GM19043 (cell line): ENCODE measurements at regions not wholly inside any gene's neighbourhood (a gene's known extent, or its start where the extent isn't known, plus 50 kb on each side); places are given as distances from the start of the nearest gene placed in this dataset.
"Not testable (repeated sequence)": the region's sequence is repeated elsewhere in the genome, so short reads cannot be mapped to it uniquely, and the experiment has no call there.

ENCODE experiments used
- ATAC-seq: cut with Tn5 transposase; IDR thresholded peaks from one replicate; pipeline ENCODE4 v1.9.1; 2021; ENCODE audit warnings: low read depth; ENCODE audit not compliant: unreplicated experiment

GRCh38 chr3:125695688-125696087, 100.4 kb upstream of the OSBPL11 start:
- ATAC-seq: no peak

DNA sequence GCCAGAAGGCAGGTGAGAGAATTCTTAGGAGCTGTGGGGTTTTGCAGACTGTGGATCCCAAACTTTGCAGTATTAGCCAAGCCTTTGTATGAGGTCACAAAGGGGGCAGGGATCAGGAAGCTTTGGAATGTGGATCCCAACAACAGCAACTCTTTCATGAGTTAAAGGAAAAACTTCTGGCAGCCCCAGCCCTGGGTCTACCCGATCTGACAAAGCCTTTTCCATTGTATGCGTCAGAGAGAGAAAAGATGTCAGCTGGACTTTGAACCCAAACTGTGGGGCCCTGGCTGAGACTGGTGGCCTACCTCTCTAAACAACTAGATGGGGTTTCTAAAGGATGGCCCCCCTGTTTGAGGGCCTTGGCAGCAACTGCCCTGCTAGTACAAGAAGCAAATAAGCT, 101.8 kb upstream of the OSBPL11 start:
- ATAC-seq: not testable (repeated sequence)

DNA sequence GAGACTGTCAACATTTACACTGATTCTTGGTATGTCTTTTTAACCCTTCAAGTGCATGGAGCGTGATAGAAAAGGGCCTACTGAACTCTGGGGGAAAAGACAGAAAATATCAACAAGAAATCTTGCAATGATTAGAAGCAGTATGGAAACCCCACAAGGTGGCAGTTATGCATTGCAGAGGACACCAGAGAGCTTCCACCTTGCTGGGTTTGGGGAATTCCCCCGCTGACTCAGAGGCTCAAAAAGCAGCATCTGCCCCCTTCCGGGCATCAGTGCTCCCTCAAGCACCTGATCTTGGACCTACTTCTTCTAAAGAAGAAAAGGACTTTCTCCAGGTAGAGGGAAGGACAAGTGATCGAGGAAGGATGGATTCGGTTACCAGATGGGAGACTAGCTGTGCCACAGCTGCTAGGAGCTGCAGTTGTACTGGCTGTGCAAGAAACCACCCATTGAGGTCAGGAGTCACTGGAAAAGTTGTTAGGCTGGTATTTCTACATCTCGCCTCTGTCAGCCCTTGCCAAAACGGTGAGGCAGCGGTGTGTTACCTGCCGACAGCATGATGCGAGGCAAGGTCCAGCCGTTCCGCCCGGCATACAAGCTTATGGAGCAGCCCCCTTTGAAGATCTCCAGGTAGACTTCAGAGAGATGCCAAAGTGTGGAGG, 102.8 kb upstream of the OSBPL11 start:
- not testable (repeated sequence) for ATAC-seq

GRCh38 chr3:125715651-125716050, 120.4 kb upstream of the OSBPL11 start:
- ATAC-seq: no peak

DNA sequence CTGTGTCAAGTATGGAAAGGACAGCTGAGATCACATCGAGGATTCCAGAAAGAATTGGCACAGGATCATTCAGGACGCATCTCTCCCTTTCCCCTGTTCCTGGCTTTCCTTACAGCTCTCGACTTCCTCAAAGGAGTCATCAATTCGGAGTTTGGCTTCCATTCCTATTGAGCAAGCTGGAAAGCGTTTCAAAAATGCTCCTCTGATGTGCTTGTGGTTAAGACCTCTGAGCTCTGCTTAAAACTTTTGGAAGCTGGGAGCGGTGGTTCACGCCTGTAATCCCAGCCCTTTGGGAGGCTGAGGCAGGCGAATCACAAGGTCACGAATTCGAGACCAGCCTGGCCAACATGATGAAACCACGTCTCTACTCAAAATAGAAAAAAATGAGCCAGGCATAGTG, 136.9 kb upstream of the OSBPL11 start:
- ATAC-seq: not testable (repeated sequence)

- not testable (repeated sequence) for ATAC-seq
Measured at GRCh38 chr3:125741991-125742718, 146.9 kb upstream of the OSBPL11 start.

DNA sequence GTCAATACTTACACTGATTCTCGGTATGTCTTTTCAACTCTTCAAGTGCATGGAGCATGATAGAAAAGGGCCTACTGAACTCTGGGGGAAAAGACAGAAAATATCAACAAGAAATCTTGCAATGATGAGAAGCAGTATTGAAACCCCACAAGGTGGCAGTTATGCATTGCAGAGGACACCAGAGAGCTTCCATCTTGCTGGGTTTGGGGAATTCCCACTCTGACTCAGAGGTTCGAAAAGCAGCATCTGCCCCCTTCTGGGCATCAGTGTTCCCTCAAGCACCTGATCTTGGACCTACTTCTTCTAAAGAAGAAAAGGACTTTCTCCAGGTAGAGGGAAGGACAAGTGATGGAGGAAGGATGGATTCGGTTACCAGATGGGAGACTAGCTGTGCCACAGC, 147.5 kb upstream of the OSBPL11 start:
- ATAC-seq: not testable (repeated sequence)

- ATAC-seq: not testable (repeated sequence)
Measured at GRCh38 chr3:125757050-125757449, 161.8 kb upstream of the OSBPL11 start.

DNA sequence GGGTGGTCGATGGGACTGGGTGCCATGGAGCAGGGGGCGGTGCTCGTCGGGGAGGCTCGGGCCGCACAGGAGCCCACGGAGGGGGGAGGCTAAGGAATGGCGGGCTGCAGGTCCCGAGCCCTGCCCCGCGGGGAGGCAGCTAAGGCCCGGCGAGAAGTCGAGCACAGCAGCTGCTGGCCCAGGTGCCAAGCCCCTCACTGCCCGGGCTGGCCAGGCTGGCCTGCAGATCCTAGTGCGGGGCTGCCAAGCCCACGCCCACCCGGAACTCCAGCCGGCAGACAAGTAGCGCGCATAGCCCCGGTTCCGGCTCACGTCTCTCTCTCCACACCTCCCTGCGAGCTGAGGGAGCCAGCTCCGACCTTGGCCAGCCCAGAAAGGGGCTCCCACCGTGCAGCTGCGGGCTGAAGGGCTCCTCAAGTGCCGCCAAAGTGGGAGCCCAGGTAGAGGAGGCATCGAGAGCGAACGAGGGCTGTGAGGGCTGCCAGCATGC, 163.4 kb upstream of the OSBPL11 start:
- ATAC-seq: not testable (repeated sequence)

DNA sequence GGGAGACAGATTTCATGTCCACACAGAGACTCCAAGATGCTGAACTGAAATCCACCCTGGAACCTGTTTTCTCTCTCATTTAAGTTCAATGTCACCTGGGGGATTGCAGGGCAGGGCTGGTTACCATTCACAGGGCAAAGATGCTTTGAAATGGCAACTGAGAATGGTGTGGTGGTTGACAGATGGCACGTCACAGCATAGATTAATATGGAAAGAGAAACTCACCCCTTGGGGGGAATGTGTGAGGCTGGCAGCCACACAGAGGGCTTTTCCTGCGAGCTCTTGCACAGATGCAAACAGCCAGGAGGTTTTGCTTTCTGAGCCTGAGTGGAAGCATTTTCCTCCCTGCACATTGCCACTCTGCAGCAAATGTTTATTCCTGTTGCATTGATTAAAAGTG, 167.3 kb upstream of the OSBPL11 start:
- ATAC-seq: not testable (repeated sequence)

- ATAC-seq: not testable (repeated sequence)
Measured at GRCh38 chr3:125766285-125766826, 171.1 kb upstream of the OSBPL11 start.

DNA sequence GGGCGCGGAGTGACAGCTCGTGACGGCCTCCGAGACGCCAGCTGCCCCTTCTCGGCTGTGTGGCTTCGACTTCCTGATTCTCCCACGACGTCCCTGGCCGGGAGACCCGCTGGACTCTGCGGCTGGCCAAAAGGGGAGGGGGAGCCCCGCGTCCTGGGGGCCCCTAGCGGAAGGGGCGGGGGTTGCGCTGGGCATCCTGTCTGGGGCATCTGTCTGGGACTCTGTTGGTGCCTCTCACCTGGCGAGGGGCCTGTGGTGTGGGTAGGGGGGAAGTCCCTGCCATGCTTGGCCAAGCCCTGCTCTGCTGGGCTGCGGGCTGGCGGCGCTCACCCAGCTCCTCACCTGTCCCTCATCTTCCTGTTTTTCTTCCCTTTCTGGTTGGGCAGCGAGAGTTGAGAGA, 171.6 kb upstream of the OSBPL11 start:
- not testable (repeated sequence) for ATAC-seq

GRCh38 chr3:125767641-125768040, 172.3 kb upstream of the OSBPL11 start:
- ATAC-seq: no peak

DNA sequence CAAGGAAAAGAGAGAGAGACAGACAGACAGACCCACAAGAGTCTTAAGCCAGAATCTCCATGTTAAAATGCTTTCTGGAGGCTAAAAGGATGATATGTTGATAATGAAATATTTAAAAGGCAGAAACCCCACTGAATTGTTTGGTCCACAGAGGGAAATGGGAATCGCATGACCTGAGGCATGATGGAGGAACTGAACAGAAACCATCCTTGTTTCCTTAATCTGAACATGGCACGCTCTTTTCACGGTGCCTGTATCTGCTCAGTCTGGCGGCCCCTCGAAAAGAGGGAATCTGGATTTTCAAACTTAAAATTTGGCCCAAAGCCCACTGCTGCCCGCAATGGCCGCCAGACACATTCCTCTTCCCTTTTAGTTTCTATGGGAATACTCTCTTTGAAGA, 173.5 kb upstream of the OSBPL11 start:
- not testable (repeated sequence) for ATAC-seq

- ATAC-seq: not testable (repeated sequence)
Measured at GRCh38 chr3:125771506-125771905, 176.2 kb upstream of the OSBPL11 start.

DNA sequence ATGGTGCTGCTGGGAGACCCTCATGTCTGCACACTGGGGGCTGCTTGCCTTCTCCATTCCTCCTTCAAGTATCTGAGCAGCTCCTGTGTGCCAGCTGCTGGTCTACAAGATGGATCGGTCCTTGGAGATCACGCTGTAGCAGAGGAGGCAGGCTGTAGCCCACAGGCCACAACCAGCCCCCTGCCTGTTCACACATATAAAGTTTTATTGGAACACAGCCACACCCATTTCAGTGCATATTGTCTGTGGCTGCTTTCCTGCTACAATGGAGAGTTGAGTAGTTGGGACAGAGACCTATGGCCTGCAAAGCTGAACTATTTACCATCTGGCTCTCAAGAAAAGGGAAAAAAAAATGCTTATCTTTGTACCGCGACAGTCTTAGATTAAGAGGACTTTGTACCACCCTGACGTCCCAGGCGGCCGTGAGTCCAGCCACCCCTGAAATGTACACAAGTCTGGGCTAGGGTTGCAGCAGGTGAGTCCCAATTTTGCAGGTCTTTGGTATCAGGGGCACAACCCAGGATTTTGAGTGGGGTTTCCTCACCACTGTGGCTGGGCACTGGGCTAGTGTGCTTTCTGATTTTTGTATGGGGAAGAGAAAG, 179.2 kb upstream of the OSBPL11 start:
- not testable (repeated sequence) for ATAC-seq

DNA sequence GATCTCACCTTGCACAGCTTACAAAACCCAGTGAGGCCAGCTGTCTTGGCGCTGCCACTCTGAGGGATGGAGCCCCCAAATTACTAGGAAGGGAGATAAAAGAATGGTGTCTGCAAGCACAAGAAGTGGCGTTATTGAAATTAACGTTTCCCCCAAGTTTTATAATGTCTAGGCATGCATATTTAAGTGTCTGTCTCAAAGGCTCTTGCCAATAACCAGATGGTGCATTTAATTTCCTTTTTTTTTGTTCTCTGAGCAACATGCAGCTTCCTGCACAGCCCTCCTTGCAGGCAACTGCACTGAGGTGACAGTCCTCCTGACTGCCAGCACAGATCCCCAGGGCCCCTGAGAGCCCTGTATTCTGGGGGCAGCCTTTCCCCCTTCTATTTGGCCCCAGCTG, 179.8 kb upstream of the OSBPL11 start:
- ATAC-seq: not testable (repeated sequence)

- ATAC-seq: not testable (repeated sequence)
Measured at GRCh38 chr3:125775606-125776294, 180.5 kb upstream of the OSBPL11 start.

DNA sequence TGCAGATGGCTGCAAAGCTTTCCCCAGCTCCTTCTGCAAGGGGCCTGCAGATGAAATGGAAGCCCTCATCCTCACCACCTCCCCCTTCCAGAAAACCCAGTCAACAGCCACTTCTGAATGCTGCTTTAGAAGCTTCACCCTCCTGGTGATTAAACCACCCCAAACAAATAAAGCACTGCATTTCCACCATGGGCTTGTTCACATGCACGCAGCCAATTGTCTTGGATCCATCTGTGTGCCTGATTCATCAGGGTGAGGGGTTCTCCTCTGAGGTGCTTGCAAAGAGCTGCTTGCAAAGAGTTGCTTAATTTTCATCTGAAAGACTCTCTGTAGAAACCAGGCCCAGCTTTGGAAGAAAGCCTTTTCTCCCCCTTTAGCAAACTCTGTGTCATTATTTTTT, 184.0 kb upstream of the OSBPL11 start:
- ATAC-seq: not testable (repeated sequence)

GRCh38 chr3:125779918-125780317, 184.6 kb upstream of the OSBPL11 start:
- not testable (repeated sequence) for ATAC-seq

GRCh38 chr3:125781678-125782077, 186.4 kb upstream of the OSBPL11 start:
- not testable (repeated sequence) for ATAC-seq
